A549 (cell line): ENCODE measurements at regions not wholly inside any gene's neighbourhood (a gene's known extent, or its start where the extent isn't known, plus 50 kb on each side); places are given as distances from the start of the nearest gene placed in this dataset.

Source experiments
- ATAC-seq, 2 experiments: fragments of 200-7000 bp in 1 of 2; fragments of >200 bp in 1 of 2; cut with Nextera tagmentation in 1 of 2; cut with Tn5 transposase in 1 of 2; 3 replicates each; pipeline versions ENCODE4 v1.8.0 to v1.9.1; 2018 to 2020; ENCODE audit warnings: mild to moderate bottlenecking in 1 of 2, moderate library complexity in 1 of 2
- CTCF ChIA-PET: fragments of 300-600 bp; sonication (Branson Sonifier 250); formaldehyde crosslinking; extraction: SDS; loops from one replicate; lab custom pipeline; 2021; ENCODE audit warnings: antibody characterized with exemption, inconsistent platforms; lab: Yijun Ruan, JAX
- POLR2A ChIA-PET: fragments of 350-600 bp; formaldehyde crosslinking; extraction: SDS; loops from one replicate; lab custom pipeline; 2021; ENCODE audit warnings: antibody characterized with exemption, inconsistent platforms; lab: Yijun Ruan, JAX
- DNase-seq, 2 experiments: peaks; one replicate each; pipeline versions ENCODE4 v3.0.0 to v3.0.0-alpha.2; 2011 to 2016; ENCODE audit warnings: low read depth in 1 of 2, low spot score in 1 of 2
- FAIRE-seq: peaks from 2 replicates; lab custom pipeline; 2011; peaks lifted over from hg19 to GRCh38; lab: Jason Lieb, UNC
- H3K27ac ChIP-seq, 2 experiments: fragments of >200 bp; sonication (Bioruptor Twin); formaldehyde crosslinking; 3 replicates each; pipeline ENCODE4 v1.5.1; 2016 to 2017
- H3K4me1 ChIP-seq: fragments of >200 bp; sonication (Bioruptor Twin); formaldehyde crosslinking; 3 replicates; pipeline ENCODE4 v1.6.1; 2016
- H3K4me2 ChIP-seq: fragments of >200 bp; sonication (Bioruptor Twin); formaldehyde crosslinking; 3 replicates; pipeline ENCODE4 v1.6.1; 2016
- H3K4me3 ChIP-seq: fragments of >200 bp; sonication (Bioruptor Twin); formaldehyde crosslinking; 3 replicates; pipeline ENCODE4 v1.5.1; 2016
- H3K9me3 ChIP-seq: fragments of >200 bp; sonication (Bioruptor Twin); formaldehyde crosslinking; 3 replicates; pipeline ENCODE4 v1.6.1; 2016
- CBX8 ChIP-seq: fragments of 200-600 bp; sonication (generic); IDR thresholded peaks from 2 replicates; pipeline ENCODE4 v1.6.1; 2016
- CHD2 ChIP-seq: fragments of 150-350 bp; IDR thresholded peaks from 2 replicates; pipeline ENCODE4 v1.6.1; 2014; ENCODE audit warnings: low read length; ENCODE audit not compliant: partially characterized antibody
- CTCF ChIP-seq: fragments of >200 bp; sonication (Bioruptor Twin); formaldehyde crosslinking; IDR thresholded peaks from 3 replicates; pipeline ENCODE4 v1.5.1; 2016
- EHF ChIP-seq: fragments of 250-450 bp; sonication (Bioruptor Pico); IDR thresholded peaks from 2 replicates; pipeline ENCODE4 v1.5.0; 2020; ENCODE audit warnings: mild to moderate bottlenecking
- ELK1 ChIP-seq: fragments of 150-350 bp; IDR thresholded peaks from 2 replicates; pipeline ENCODE4 v1.6.1; 2014; ENCODE audit warnings: low read depth, mild to moderate bottlenecking, low read length
- EP300 ChIP-seq, 2 experiments: fragments of >200 bp; sonication (Bioruptor Twin); formaldehyde crosslinking; IDR thresholded peaks; 2 replicates in 1 of 2; 3 replicates in 1 of 2; pipeline ENCODE4 v1.6.1; 2016 to 2017
- HOXA7 ChIP-seq: fragments of 250-450 bp; sonication (Bioruptor Pico); IDR thresholded peaks from 2 replicates; pipeline ENCODE4 v1.5.0; 2020; ENCODE audit warnings: mild to moderate bottlenecking, moderate library complexity
- HOXB5 ChIP-seq: fragments of 250-450 bp; sonication (Bioruptor Pico); IDR thresholded peaks from 2 replicates; pipeline ENCODE4 v1.5.0; 2020; ENCODE audit warnings: mild to moderate bottlenecking, moderate library complexity
- JUNB ChIP-seq: fragments of >200 bp; sonication (Bioruptor Twin); formaldehyde crosslinking; IDR thresholded peaks from 2 replicates; pipeline ENCODE4 v1.6.1; 2016
- MAFK ChIP-seq: fragments of 450-650 bp; IDR thresholded peaks from 2 replicates; pipeline ENCODE4 v1.6.1; 2014; ENCODE audit not compliant: partially characterized antibody
- NR3C1 ChIP-seq: fragments of >200 bp; sonication (Bioruptor Twin); formaldehyde crosslinking; IDR thresholded peaks from 3 replicates; pipeline ENCODE4 v1.6.1; 2017
- PHF8 ChIP-seq: fragments of 200-600 bp; sonication (generic); IDR thresholded peaks from 2 replicates; pipeline ENCODE4 v1.6.1; 2016; ENCODE audit warnings: low read depth, mild to moderate bottlenecking, antibody characterized with exemption, moderate library complexity, borderline replicate concordance
- POLR2AphosphoS2 ChIP-seq: conservative IDR thresholded peaks from 2 replicates; pipeline ENCODE4 v1.6.1; 2012; ENCODE audit warnings: low read length, improper control_type of control experiment, inconsistent platforms
- RAD21 ChIP-seq, 2 experiments: fragments of >200 bp in 1 of 2; sonication (Bioruptor Twin) in 1 of 2; formaldehyde crosslinking in 1 of 2; IDR thresholded peaks in 1 of 2; conservative IDR thresholded peaks in 1 of 2; 2 replicates in 1 of 2; 3 replicates in 1 of 2; pipeline ENCODE4 v1.6.1; 2012 to 2018; ENCODE audit warnings: inconsistent platforms in 1 of 2
- RCOR1 ChIP-seq: fragments of 150-350 bp; IDR thresholded peaks from 2 replicates; pipeline ENCODE4 v1.6.1; 2014; ENCODE audit warnings: antibody characterized with exemption, low read length, low read depth
- TP53 ChIP-seq: fragments of 250-450 bp; sonication (Bioruptor Pico); IDR thresholded peaks from 2 replicates; pipeline ENCODE4 v1.5.0; 2021; ENCODE audit warnings: mild to moderate bottlenecking, moderate library complexity
- ZFP36 ChIP-seq: fragments of 450-650 bp; IDR thresholded peaks from 2 replicates; pipeline ENCODE4 v1.6.1; 2014; ENCODE audit warnings: borderline replicate concordance; ENCODE audit not compliant: partially characterized antibody
- WGBS: methylation state at CpG from one replicate; pipeline ENCODE4 v1.1.6; 2017; ENCODE audit errors: missing lambda C conversion rate; 5-methylcytosine and 5-hydroxymethylcytosine counted together
- TF ChIP-seq, protein P1 (sequence below): IDR thresholded peaks from 2 replicates; pipeline ENCODE4 v1.6.1; 2012
- TF ChIP-seq, protein P2 (sequence below): fragments of >200 bp; sonication (Bioruptor Twin); formaldehyde crosslinking; IDR thresholded peaks from 2 replicates; pipeline ENCODE4 v1.6.1; 2016

DNA sequence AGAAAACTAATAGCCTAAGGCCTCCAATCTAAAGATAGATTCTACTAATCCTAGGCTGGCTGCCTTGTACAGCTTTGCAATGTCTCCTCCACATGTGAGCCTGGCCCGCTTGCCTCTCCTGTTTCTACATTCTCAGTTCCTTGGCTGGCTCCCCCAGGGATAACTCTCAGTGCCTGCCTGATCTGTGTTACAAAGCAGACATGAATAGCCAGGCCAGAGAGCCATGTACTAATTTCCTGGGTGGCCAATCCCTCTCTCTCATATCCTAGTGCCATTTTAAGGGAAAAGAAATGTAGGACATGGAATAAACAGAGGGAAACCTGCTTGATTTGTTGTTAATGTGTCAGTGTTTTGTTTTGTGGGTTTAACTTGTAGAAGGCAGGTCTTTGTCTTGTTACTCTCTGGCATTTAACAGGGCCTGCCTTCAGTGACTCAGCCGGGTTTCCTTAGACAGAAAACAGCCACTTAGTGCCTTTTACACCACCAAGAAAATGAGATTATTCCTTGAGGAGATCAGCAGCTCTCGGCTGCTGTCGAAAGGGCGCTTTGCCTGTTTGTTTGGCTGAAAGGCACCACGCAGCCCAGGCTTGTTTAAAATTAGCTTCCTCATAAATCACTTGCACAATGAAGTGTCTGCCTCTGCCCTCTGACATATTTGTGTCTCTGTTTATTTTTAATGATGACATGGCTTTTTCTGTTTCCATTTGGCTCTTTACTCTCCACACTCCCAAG lies 702.7 kb downstream of the MAFB start:
- Histone ChIP-seq H3K4me1 (no peaks in the 10 kb centered on the region), H3K4me2 (no peak overlapping the region), H3K4me3 (no peak overlapping the region), H3K9me3 (no peaks in the 10 kb centered on the region), H3K27ac (no peak overlapping the region)
- no peak for FAIRE-seq
- ChIA-PET CTCF (no interaction called here), POLR2A (no interaction called here)
- DNase-seq, result peak in 1 of 2 experiments; percentile 3
- ATAC-seq, result no peak
- WGBS, result 5% methylated on average over 6 of the region's 6 CpGs
- TF ChIP-seq MAFK (peak; percentile 37), CBX8 (no peak)

DNA sequence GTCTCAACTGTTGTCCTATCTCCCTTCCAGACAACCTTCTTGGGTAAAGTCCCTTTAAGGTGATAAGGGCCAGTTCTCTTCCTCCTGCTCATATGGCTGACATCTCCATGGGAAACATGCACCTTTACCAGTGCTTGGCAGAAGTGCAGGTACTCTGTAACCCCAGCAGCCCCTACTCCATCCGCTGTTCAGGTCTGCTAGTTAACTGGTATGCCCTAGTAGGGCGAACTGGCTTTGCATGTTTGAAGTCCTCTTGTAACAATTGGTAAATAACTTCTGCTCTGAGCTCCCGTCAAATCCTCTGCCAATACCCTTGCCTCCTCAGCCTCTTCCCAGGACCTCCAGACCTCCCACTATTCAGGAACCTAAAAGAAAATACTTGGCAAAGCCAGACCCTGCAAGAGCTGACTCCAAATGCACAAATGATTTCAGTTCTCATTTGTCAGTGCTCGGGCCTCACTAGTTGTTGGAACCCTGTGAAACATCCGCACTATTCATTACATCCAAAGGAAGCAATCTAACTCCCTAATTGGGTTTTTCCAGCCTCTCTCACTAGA lies 703.7 kb downstream of the MAFB start:
- TF ChIP-seq CHD2 (no peak), NR3C1 (no peak), TP53 (CRISPR knock-in tag) (no peak), ZFP36 (no peak), EHF (CRISPR knock-in tag) (no peak), JUNB (no peak), EP300 (IDR thresholded peaks at IDR 0.05) (no peak), RCOR1 (no peak), CTCF (no peak)
- ChIA-PET CTCF (no interaction called here), POLR2A (no interaction called here)
- H3K4me2 ChIP-seq, result no peak overlapping the region
- ATAC-seq (no peak), DNase-seq (no peak), FAIRE-seq (no peak)
- no peaks in the 10 kb centered on the region for H3K4me1 ChIP-seq
- H3K4me3 ChIP-seq, result no peak overlapping the region
- 24% methylated on average over 5 of the region's 5 CpGs for WGBS
- H3K9me3 ChIP-seq, result no peaks in the 10 kb centered on the region
- no peak overlapping the region for H3K27ac ChIP-seq

DNA sequence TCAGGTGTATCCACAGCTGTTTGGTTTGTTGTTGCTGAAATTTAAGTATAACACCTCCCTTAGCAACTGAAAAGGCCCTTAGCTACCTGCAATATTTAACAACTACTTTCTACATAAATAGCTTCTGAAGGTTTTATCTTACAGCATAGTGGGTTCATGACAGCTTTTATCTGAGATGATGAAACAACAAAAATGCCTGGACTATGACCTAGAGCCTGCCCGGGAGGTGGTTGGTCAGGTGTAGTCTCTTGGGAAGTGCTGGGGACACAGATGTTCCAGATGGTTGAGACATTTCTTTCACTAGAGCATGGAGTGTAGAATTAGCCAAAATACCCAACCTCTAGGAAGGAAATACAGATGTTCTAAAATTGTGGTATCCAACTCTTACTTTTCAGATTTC lies 705.4 kb downstream of the MAFB start:
- Histone ChIP-seq H3K27ac (no peak overlapping the region), H3K4me1 (no peaks in the 10 kb centered on the region), H3K9me3 (no peaks in the 10 kb centered on the region), H3K4me3 (no peak overlapping the region), H3K4me2 (no peak overlapping the region)
- TF ChIP-seq, protein P1, sequence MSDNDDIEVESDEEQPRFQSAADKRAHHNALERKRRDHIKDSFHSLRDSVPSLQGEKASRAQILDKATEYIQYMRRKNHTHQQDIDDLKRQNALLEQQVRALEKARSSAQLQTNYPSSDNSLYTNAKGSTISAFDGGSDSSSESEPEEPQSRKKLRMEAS, result no peak
- TF ChIP-seq HOXA7 (CRISPR knock-in tag) (no peak), HOXB5 (CRISPR knock-in tag) (no peak), ELK1 (no peak), RAD21 (conservative IDR thresholded peaks at IDR 0.05 in 1 of 2, IDR thresholded peaks at IDR 0.05 in 1 of 2) (no peak), PHF8 (no peak), CHD2 (no peak), NR3C1 (no peak), CBX8 (no peak), POLR2AphosphoS2 (no peak)
- TF ChIP-seq, protein P2, sequence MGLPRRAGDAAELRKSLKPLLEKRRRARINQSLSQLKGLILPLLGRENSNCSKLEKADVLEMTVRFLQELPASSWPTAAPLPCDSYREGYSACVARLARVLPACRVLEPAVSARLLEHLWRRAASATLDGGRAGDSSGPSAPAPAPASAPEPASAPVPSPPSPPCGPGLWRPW, result no peak
- no peak for DNase-seq
- 0% methylated on average over 1 of the region's 1 CpG for WGBS
- ChIA-PET POLR2A (no interaction called here), CTCF (no interaction called here)
- ATAC-seq, result no peak
- no peak for FAIRE-seq
